ENCODE measurements at regions not wholly inside any gene's neighbourhood (a gene's known extent, or its start where the extent isn't known, plus 50 kb on each side); places are given as distances from the start of the nearest gene placed in this dataset.

DNA sequence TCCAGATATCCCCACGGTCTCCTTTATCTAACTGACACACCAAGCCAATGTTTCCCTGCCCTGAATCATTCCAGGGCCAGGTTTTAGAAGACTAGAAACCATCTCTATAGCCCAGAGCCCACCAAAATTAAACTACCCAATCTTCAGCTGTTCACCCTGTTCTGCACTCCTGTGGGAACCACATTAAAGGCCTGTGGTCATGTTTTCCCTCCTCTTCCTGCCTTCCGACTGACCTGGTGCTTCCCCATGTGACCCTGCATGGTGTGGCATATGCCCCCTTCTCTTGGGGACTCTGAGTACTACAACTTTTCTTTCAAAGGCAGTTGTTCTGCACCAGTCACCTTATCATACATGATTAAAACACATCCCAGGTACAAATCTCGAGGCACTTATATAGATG is 155.0 kb downstream of the TMEM200A start:
- TF ChIP-seq, protein P1, sequence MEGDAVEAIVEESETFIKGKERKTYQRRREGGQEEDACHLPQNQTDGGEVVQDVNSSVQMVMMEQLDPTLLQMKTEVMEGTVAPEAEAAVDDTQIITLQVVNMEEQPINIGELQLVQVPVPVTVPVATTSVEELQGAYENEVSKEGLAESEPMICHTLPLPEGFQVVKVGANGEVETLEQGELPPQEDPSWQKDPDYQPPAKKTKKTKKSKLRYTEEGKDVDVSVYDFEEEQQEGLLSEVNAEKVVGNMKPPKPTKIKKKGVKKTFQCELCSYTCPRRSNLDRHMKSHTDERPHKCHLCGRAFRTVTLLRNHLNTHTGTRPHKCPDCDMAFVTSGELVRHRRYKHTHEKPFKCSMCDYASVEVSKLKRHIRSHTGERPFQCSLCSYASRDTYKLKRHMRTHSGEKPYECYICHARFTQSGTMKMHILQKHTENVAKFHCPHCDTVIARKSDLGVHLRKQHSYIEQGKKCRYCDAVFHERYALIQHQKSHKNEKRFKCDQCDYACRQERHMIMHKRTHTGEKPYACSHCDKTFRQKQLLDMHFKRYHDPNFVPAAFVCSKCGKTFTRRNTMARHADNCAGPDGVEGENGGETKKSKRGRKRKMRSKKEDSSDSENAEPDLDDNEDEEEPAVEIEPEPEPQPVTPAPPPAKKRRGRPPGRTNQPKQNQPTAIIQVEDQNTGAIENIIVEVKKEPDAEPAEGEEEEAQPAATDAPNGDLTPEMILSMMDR (IDR thresholded peaks at IDR 0.05; ENCODE audit: low read depth, low read length) = no peak
- TF ChIP-seq EZH2phosphoT487 (IDR thresholded peaks at IDR 0.05; ENCODE audit: low read depth) = no peak

All from OCI-LY3 (cell line).